ENCODE measurements at regions not wholly inside any gene's neighbourhood (a gene's known extent, or its start where the extent isn't known, plus 50 kb on each side); places are given as distances from the start of the nearest gene placed in this dataset.

DNA sequence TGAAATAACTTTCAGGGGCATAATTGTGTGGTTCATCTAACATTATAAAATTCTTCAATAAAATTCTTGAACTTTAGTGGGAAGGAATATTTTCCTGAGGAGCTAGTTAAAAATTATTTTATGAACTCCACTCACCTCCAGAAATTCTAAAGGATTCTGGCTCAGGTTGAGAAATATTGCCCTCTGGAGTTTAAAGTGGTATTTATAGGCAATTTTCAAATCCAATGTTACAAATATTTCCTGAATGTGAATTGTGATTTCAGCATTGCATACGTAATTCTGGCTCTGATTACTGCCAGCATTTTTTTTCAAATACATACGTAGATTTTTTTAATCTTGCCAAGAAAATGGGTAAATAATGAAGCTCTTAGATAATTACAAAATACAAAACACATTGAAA lies 598.2 kb upstream of the ANO3 start:
- ChIA-PET CTCF (interaction anchor here (0.6 to 1.7 kb wide), 8 partner anchors 9 to 1961 kb away, joined by 3 to 5 read pairs (median 4); no protein-coding TSS in a partner anchor), POLR2A (no interaction called here)
- Histone ChIP-seq H3K27me3 (ENCODE audit: insufficient read depth) (no peaks in the 10 kb centered on the region), H3K36me3 (replicated peaks in 1 of 2; ENCODE audit: control insufficient read depth in 1 of 2, insufficient read depth in 2 of 2, low read length in 1 of 2) (no peaks in the 10 kb centered on the region), H3F3A (replicated peaks; ENCODE audit: insufficient read depth) (no peaks in the 10 kb centered on the region), H3K9me2 (no peaks in the 10 kb centered on the region), H3K27ac (ENCODE audit: low read depth in 2 of 2, low read length in 1 of 2) (no peak overlapping the region), H4K20me1 (ENCODE audit: insufficient read depth) (no peaks in the 10 kb centered on the region), H3K9me3 (no peaks in the 10 kb centered on the region), H3K4me2 (no peak overlapping the region), H2AFZ (ENCODE audit: low read depth) (no peak overlapping the region), H3K9ac (no peak overlapping the region), H3K4me3 (ENCODE audit: low read depth in 2 of 2, low read length in 1 of 2) (no peak overlapping the region), H3K79me2 (ENCODE audit: insufficient read depth) (no peaks in the 10 kb centered on the region), H3K4me1 (ENCODE audit: control insufficient read depth in 1 of 2, insufficient read depth in 2 of 2, low read depth in 1 of 2, low read length in 1 of 2) (no peaks in the 10 kb centered on the region)
- TF ChIP-seq RAD21 (IDR thresholded peaks at IDR 0.05; ENCODE audit: low read length) (peak; percentile 63), MEF2A (IDR thresholded peaks at IDR 0.05; ENCODE audit: borderline replicate concordance, low read depth) (no peak), SMC3 (IDR thresholded peaks at IDR 0.05; ENCODE audit: low read depth, low read length) (peak; percentile 14; the same call in 1 of the 2 replicates), GATA2 (CRISPR knock-in tag; IDR thresholded peaks at IDR 0.05) (no peak), GABPA (IDR thresholded peaks at IDR 0.05; ENCODE audit: low read depth) (no peak), MXI1 (IDR thresholded peaks at IDR 0.05; ENCODE audit: low read depth, low read length) (no peak)
- TF ChIP-seq, protein P1, sequence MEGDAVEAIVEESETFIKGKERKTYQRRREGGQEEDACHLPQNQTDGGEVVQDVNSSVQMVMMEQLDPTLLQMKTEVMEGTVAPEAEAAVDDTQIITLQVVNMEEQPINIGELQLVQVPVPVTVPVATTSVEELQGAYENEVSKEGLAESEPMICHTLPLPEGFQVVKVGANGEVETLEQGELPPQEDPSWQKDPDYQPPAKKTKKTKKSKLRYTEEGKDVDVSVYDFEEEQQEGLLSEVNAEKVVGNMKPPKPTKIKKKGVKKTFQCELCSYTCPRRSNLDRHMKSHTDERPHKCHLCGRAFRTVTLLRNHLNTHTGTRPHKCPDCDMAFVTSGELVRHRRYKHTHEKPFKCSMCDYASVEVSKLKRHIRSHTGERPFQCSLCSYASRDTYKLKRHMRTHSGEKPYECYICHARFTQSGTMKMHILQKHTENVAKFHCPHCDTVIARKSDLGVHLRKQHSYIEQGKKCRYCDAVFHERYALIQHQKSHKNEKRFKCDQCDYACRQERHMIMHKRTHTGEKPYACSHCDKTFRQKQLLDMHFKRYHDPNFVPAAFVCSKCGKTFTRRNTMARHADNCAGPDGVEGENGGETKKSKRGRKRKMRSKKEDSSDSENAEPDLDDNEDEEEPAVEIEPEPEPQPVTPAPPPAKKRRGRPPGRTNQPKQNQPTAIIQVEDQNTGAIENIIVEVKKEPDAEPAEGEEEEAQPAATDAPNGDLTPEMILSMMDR (IDR thresholded peaks at IDR 0.05) = peak; percentile 29
- TF ChIP-seq, protein P2, sequence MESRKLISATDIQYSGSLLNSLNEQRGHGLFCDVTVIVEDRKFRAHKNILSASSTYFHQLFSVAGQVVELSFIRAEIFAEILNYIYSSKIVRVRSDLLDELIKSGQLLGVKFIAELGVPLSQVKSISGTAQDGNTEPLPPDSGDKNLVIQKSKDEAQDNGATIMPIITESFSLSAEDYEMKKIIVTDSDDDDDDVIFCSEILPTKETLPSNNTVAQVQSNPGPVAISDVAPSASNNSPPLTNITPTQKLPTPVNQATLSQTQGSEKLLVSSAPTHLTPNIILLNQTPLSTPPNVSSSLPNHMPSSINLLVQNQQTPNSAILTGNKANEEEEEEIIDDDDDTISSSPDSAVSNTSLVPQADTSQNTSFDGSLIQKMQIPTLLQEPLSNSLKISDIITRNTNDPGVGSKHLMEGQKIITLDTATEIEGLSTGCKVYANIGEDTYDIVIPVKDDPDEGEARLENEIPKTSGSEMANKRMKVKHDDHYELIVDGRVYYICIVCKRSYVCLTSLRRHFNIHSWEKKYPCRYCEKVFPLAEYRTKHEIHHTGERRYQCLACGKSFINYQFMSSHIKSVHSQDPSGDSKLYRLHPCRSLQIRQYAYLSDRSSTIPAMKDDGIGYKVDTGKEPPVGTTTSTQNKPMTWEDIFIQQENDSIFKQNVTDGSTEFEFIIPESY (IDR thresholded peaks at IDR 0.05; ENCODE audit: borderline replicate concordance, low read depth) = no peak
- WGBS (ENCODE audit: low lambda C conversion rate) = 33% methylated on average over 2 of the region's 2 CpGs
- DNase-seq = no peak

DNA sequence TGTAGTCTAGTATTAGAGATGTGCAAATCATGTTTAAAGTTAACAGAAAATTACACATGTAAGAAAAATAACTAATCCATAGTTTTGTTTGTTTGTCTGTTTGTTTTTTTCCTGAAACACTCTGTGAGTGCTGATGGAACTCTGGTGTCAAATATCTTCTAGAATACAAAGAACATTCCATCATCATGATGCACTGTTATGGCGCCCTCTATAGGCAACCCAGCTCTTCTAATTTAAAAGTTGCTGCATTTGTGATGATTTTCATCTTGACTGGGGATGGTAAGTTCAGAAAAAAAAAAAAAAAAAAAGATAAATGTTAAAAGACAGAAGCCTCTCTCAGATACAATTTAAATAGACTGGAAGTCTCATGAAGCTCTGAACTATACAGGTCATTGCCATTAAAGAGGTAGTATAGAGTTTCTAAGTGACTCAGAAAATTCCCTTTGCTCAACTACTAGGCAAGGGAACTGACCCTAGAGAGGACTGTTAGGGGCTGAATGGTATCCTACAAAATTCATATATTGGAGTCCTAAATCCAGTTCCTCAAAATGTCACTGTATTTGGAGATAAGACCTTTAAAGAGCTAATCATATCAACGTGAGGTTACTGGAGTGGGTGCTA lies 597.2 kb upstream of the ANO3 start:
- Histone ChIP-seq H3K9me2 (no peaks in the 10 kb centered on the region), H3K79me2 (ENCODE audit: insufficient read depth) (no peaks in the 10 kb centered on the region), H4K20me1 (ENCODE audit: insufficient read depth) (no peaks in the 10 kb centered on the region), H3K9me3 (no peaks in the 10 kb centered on the region), H3K27me3 (ENCODE audit: insufficient read depth) (no peaks in the 10 kb centered on the region), H3F3A (replicated peaks; ENCODE audit: insufficient read depth) (no peaks in the 10 kb centered on the region), H3K4me3 (ENCODE audit: low read depth in 2 of 2, low read length in 1 of 2) (no peak overlapping the region; a peak in 1 of 4 replicates), H3K27ac (ENCODE audit: low read depth in 2 of 2, low read length in 1 of 2) (no peak overlapping the region), H3K4me1 (ENCODE audit: control insufficient read depth in 1 of 2, insufficient read depth in 2 of 2, low read depth in 1 of 2, low read length in 1 of 2) (no peaks in the 10 kb centered on the region), H3K9ac (no peak overlapping the region), H3K4me2 (no peak overlapping the region), H3K36me3 (replicated peaks in 1 of 2; ENCODE audit: control insufficient read depth in 1 of 2, insufficient read depth in 2 of 2, low read length in 1 of 2) (no peaks in the 10 kb centered on the region), H2AFZ (ENCODE audit: low read depth) (no peak overlapping the region)
- DNase-seq = peak; percentile 12
- ChIA-PET POLR2A (no interaction called here), CTCF (interaction anchor here (0.6 to 1.7 kb wide), 10 partner anchors 8 to 1962 kb away, joined by 3 to 5 read pairs (median 3); no protein-coding TSS in a partner anchor)
- TF ChIP-seq RAD21 (IDR thresholded peaks at IDR 0.05; ENCODE audit: low read length) (peak; percentile 72), ELF1 (IDR thresholded peaks at IDR 0.05) (no peak), TAF1 (IDR thresholded peaks at IDR 0.05; ENCODE audit: borderline replicate concordance, low read depth, low read length) (no peak), SMC3 (IDR thresholded peaks at IDR 0.05; ENCODE audit: low read depth, low read length) (peak; percentile 27; the same call in 1 of the 2 replicates)
- TF ChIP-seq, protein P1 (IDR thresholded peaks at IDR 0.05) = peak; percentile 59
- TF ChIP-seq, protein P3, sequence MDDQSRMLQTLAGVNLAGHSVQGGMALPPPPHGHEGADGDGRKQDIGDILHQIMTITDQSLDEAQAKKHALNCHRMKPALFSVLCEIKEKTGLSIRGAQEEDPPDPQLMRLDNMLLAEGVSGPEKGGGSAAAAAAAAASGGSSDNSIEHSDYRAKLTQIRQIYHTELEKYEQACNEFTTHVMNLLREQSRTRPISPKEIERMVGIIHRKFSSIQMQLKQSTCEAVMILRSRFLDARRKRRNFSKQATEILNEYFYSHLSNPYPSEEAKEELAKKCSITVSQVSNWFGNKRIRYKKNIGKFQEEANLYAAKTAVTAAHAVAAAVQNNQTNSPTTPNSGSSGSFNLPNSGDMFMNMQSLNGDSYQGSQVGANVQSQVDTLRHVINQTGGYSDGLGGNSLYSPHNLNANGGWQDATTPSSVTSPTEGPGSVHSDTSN (IDR thresholded peaks at IDR 0.05) = no peak
- 14% methylated on average over 2 of the region's 2 CpGs for WGBS (ENCODE audit: low lambda C conversion rate)

All from SK-N-SH (cell line).